ENCODE measurements at regions not wholly inside any gene's neighbourhood (a gene's known extent, or its start where the extent isn't known, plus 50 kb on each side); places are given as distances from the start of the nearest gene placed in this dataset.

DNA sequence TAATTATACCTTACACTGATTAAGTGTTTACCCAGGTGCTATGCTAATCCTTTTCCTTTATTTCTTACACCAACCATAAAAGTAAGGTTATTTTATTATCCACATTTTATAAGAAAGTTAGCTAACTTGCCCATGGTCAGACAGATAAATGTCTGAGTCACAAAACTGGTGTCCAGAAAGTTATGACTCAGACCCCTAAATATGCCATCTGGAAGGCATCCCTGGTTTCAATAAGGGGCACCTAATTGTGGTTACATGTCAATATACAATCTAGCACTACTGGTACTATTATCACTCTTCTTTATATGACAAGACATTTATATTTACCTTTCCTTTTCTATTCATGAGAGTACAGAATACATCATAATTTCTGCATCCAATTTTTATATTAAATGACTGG lies 496.5 kb upstream of the ADGRL2 start:
- TF ChIP-seq, protein P1, sequence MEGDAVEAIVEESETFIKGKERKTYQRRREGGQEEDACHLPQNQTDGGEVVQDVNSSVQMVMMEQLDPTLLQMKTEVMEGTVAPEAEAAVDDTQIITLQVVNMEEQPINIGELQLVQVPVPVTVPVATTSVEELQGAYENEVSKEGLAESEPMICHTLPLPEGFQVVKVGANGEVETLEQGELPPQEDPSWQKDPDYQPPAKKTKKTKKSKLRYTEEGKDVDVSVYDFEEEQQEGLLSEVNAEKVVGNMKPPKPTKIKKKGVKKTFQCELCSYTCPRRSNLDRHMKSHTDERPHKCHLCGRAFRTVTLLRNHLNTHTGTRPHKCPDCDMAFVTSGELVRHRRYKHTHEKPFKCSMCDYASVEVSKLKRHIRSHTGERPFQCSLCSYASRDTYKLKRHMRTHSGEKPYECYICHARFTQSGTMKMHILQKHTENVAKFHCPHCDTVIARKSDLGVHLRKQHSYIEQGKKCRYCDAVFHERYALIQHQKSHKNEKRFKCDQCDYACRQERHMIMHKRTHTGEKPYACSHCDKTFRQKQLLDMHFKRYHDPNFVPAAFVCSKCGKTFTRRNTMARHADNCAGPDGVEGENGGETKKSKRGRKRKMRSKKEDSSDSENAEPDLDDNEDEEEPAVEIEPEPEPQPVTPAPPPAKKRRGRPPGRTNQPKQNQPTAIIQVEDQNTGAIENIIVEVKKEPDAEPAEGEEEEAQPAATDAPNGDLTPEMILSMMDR (IDR thresholded peaks at IDR 0.05) = no peak
- TF ChIP-seq POLR2A (IDR thresholded peaks at IDR 0.05) = no peak
- TF ChIP-seq POLR2AphosphoS5 (IDR thresholded peaks at IDR 0.05) = no peak

Data from prostate gland (tissue), 2 donors.